HTR-8/SVneo (cell line): ENCODE measurements at regions not wholly inside any gene's neighbourhood (a gene's known extent, or its start where the extent isn't known, plus 50 kb on each side); places are given as distances from the start of the nearest gene placed in this dataset.
A peak's percentile ranks its signal among the peaks of the same experiment; 100 is the strongest.
"Not testable (repeated sequence)": the region's sequence is repeated elsewhere in the genome, so short reads cannot be mapped to it uniquely, and the experiment has no call there.

ENCODE experiments used
- DNase-seq: peaks from one replicate; pipeline ENCODE4 v3.0.0; 2011; ENCODE audit warnings: low spot score, mixed read lengths; ENCODE audit not compliant: insufficient read length
- FAIRE-seq: peaks from 2 replicates; lab custom pipeline; 2011; peaks lifted over from hg19 to GRCh38; lab: Jason Lieb, UNC

DNA sequence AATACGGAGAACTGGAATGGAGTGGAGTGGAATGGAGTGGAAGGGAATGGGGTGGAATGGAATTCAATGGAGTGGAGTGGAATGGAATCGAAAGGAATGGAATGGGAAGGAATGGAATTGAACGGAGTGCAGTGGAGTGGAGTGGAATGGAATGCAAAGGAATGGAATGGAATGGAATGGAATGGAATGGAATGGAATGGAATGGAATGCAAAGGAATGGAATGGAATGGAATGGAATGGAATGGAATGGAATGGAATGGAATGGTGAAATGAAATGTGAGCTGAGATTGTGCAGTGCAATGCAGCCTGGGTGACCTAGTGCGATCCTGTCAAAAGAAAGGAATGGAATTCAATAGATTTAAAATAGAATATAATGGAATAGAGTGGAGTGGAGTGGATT is 357.3 kb upstream of the WSB1 start:
- not testable (repeated sequence) for FAIRE-seq, DNase-seq

GRCh38 chr17:26937750-26938322 is 356.1 kb upstream of the WSB1 start:
- not testable (repeated sequence) for DNase-seq, FAIRE-seq

DNA sequence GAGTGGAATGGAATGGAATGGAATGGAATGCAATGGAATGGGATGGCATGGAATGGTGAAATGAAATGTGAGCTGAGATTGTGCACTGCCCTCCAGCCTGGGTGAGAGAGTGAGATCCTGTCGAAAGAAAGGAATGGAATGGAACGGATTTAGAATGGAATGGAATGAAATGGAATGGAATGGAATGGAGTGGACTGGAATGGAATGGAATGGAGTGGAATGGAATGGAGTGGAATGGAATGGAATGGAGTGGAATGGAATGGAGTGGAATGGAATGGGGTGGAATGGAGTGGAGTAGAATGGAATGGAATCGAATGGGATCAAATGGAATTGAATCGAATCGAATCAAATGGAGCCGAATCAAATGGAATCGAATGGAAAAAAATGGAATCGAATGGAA is 354.2 kb upstream of the WSB1 start:
- not testable (repeated sequence) for FAIRE-seq, DNase-seq

- DNase-seq, FAIRE-seq: not testable (repeated sequence)
Observed at GRCh38 chr17:26940587-26940986, 353.3 kb upstream of the WSB1 start.

GRCh38 chr17:26962255-26963162 is 331.4 kb upstream of the WSB1 start:
- DNase-seq (no peak), FAIRE-seq (no peak)

- no peak for FAIRE-seq
- no peak for DNase-seq
Observed at GRCh38 chr17:26963163-26963503, 330.8 kb upstream of the WSB1 start.

DNA sequence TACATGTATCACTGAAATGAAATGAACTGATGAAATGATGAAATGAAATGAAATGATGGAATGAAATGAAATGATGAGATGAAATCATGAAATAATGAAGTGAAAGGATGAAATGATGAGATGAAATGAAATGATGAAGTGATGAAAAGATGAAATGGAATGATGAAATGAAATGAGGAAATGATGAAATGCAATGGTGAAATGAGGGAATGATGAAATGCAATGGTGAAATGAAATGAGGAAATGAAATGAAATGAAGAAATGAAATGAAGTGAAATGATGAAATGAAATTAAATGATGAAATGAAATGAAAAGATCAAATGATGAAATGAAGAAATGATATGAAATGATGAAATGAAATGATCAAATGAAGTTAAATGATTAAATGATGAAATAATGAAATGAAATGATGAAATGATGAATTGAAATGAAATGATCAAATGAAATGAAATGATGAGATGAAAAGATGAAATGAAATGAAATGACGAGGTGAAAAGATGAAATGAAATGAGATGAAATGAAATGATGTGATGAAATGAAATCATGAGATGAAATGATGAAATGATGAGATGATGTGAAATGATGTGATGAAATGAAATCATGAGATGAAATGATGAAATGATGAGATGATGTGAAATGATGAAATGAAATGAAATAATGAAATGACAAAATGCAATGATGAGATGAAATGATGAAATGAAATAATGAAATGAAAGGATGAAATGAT is 327.9 kb upstream of the WSB1 start:
- DNase-seq, FAIRE-seq: not testable (repeated sequence)

DNA sequence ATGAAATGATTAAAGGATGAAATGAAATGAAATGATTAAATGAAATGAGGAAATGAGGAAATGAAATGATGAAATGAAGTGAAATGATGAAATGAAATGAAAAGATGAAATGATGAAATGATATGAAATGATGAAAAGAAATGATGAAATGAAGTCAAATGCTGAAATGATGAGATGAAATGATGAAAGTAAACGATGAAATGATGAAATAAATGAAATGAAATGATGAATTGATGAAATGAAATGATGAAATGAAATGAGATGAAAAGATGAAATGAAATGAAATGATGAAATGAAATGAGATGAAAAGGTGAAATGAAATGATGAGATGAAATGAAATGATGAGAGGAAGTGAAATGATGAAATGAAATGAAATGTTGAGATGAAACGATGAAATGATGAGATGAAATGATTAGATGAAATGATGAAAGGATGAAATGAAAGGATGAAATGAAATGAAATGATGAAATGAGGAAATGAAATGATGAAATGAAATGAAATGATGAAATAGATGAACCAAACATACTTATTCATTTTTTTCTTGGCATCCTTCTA is 327.2 kb upstream of the WSB1 start:
- FAIRE-seq: not testable (repeated sequence)

GRCh38 chr17:26981845-26982425 is 312.0 kb upstream of the WSB1 start:
- not testable (repeated sequence) for DNase-seq, FAIRE-seq

More for the DNA sequence above, 327.2 kb upstream of the WSB1 start:
- DNase-seq: not testable (repeated sequence)

DNA sequence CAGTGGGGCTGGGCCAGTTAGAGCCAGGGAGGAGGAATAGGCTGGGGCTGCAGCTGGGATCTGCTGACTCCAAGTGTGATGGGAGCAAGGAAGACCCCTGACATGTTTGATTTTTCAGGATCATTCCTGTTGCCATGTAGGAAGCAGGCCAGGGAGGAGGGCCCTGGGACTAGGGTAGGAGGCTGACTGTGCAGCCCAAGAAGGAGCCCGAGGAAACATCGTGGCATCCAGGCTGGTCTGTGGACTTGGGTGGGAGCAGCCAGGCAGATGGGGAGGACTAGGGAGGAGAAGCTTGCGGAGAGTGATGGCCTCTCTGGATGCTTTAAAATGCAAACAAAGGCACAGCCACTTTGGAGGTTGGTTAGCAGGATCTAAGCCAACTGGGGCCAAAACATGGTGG is 311.4 kb upstream of the WSB1 start:
- DNase-seq, FAIRE-seq: not testable (repeated sequence)

DNA sequence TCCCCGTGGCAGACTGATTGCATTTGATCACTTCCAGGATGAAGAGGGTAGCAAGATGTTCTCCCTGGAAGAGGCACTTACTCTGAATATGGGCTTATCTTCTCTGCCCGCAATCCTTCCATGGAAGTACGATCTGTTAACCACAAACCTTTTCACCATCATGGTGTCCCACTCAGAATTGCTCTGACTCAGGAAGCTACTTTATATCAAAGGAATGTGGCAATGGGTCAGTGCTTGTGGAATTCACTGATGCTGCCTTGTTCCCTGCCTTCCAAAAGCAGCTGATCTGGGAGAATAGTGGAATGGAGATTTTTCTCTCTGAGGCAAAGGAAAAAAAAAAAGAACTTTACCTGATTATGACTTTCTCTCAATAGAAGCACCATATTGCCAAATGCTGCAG is 306.1 kb upstream of the WSB1 start:
- DNase-seq: not testable (repeated sequence)
- FAIRE-seq: peak; percentile 85

- not testable (repeated sequence) for DNase-seq, FAIRE-seq
Observed at GRCh38 chr17:26994648-26995047, 299.3 kb upstream of the WSB1 start.

DNA sequence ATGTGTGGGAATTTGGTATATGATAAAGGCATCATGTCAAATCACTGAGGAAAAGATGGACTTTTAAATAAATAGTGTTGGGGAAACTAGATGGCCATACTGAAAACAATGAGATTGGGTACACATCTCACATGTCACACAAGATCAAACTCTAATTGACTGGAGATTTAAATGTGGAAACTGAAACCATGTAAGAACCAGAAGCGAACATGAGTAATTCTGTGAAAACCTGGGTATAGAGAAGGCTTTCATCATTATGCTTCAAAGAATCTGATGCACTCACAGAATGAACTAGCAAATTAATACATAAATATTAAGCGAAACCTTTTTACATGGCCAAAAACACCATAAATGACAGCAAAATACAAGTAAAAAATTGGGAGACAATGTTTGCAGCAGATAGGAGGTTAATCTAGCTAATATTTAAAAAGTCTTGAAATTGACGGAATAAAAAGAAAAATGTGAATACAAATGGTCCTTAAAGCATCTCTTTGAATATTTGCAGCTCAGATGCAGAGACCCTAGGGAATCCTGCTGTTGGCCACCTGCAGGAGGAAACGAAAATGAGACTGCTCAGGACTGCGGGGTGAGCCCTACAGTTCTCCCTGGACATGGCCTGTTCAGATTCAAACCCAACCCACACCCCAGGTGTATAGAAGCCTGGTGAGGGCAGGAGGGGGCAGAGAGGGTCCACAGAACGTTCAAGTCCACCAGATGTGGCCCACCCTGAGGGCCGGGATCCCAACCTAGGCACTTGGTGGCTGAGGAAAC is 297.6 kb upstream of the WSB1 start:
- not testable (repeated sequence) for DNase-seq
- FAIRE-seq: peak; percentile 9

DNA sequence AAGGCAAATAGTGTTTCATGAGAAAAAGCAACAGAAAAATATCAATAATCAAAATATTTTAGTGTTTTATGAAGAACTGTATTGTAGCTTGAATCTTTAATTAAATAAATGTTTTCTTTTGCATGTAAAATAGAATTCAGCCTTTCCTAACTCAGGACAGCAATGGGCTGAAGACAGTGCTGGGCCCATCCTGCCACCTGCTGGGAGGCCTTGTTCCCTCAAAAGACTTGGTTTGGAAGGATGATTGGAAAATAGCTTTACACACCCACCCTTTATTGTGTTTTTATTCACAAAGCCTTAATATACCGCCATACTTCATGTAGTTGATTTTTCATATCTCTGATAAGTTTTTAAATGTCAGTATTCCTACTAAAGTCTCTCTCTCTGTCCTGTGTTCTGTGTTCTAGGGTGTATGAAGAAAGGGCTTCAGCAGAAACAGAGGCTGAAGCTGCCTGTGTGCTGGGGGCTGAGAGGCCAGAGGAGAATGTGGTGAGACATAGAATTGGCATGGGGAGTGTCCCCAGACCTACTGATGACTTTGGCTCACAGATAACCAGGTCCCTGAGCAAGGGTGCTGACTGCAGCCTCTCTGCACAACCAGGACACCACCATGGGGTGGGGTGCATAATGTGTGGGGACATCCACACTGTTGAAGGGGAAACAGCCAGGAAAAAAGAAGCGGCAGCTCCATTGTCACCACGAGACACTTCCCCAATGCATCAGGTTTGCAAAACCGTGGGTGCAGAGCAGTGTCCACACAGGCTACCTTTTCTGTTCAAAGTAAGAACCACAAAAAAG is 286.0 kb upstream of the WSB1 start:
- not testable (repeated sequence) for DNase-seq

DNA sequence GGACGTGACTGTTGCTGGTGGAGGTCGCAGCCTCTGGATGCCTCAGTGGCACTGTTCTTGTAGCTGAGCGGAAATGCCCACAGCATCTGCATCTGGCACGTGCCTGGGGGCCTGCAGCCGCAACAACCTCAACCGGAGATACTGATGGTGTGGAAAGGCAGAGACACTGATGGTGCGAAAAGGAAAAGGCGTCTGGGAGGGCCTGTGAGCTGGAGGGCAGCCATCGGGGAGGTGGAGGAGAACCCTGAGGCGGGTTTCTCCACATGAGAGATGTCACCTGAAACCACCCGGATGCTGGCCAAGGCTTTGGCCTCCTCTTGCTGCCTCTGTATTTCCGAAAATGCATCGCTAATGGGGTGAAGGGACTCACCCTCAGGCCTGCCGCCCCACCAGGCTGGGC is 284.8 kb upstream of the WSB1 start:
- no peak for FAIRE-seq

More for the DNA sequence above, 286.0 kb upstream of the WSB1 start:
- FAIRE-seq: not testable (repeated sequence)

GRCh38 chr17:27010138-27010537 is 283.8 kb upstream of the WSB1 start:
- not testable (repeated sequence) for DNase-seq
- peak; percentile 59 for FAIRE-seq

More for the DNA sequence above, 284.8 kb upstream of the WSB1 start:
- no peak for DNase-seq

DNA sequence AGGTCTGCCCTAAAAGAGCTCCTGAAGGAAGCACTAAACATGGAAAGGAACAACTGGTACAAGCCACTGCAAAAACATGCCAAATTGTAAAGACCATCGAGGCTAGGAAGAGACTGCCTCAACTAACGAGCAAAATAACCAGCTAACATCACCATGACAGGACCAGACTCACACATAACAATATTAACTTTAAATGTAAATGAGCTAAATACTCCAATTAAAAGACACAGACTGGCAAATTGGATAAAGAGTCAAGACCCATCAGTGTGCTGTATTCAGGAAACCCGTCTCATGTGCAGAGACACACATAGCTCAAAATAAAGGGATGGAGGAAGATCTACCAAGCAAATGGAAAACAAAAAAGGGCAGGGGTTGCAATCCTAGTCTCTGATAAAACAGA is 263.4 kb upstream of the WSB1 start:
- not testable (repeated sequence) for FAIRE-seq, DNase-seq

GRCh38 chr17:27038676-27039075 is 255.2 kb upstream of the WSB1 start:
- DNase-seq: no peak
- FAIRE-seq: no peak
